ENCODE measurements at regions not wholly inside any gene's neighbourhood (a gene's known extent, or its start where the extent isn't known, plus 50 kb on each side); places are given as distances from the start of the nearest gene placed in this dataset.
"Not testable (repeated sequence)": the region's sequence is repeated elsewhere in the genome, so short reads cannot be mapped to it uniquely, and the experiment has no call there.

GRCh38 chr15:22519213-22519612 is 60.5 kb downstream of the GOLGA6L22 start:
- DNase-seq (ENCODE audit: low read depth); H3K4me3 ChIP-seq (ENCODE audit: low read length): not testable (repeated sequence)

- H3K4me3 ChIP-seq (ENCODE audit: low read length); DNase-seq (ENCODE audit: low read depth): not testable (repeated sequence)
These were observed 67.8 kb downstream of the GOLGA6L22 start for GRCh38 chr15:22526537-22526936.

- DNase-seq (ENCODE audit: low read depth); H3K4me3 ChIP-seq (ENCODE audit: low read length): not testable (repeated sequence)
These were observed 68.3 kb downstream of the GOLGA6L22 start for GRCh38 chr15:22527016-22527415.

GRCh38 chr15:22529200-22529599 is 70.5 kb downstream of the GOLGA6L22 start:
- DNase-seq (ENCODE audit: low read depth); H3K4me3 ChIP-seq (ENCODE audit: low read length): not testable (repeated sequence)

- not testable (repeated sequence) for H3K4me3 ChIP-seq (ENCODE audit: low read length); DNase-seq (ENCODE audit: low read depth)
These were observed 101.0 kb downstream of the GOLGA6L22 start for GRCh38 chr15:22559701-22560100.

GRCh38 chr15:22561716-22562115 is 103.0 kb downstream of the GOLGA6L22 start:
- H3K4me3 ChIP-seq (ENCODE audit: low read length); DNase-seq (ENCODE audit: low read depth): not testable (repeated sequence)

GRCh38 chr15:22566510-22566909 is 107.8 kb downstream of the GOLGA6L22 start:
- not testable (repeated sequence) for DNase-seq (ENCODE audit: low read depth); H3K4me3 ChIP-seq (ENCODE audit: low read length)

- not testable (repeated sequence) for DNase-seq (ENCODE audit: low read depth)
These were observed 110.8 kb downstream of the GOLGA6L22 start for GRCh38 chr15:22569486-22569885.

GRCh38 chr15:22572152-22572735 is 113.5 kb downstream of the GOLGA6L22 start:
- not testable (repeated sequence) for DNase-seq (ENCODE audit: low read depth); H3K4me3 ChIP-seq (ENCODE audit: low read length)

More at GRCh38 chr15:22569486-22569885, 110.8 kb downstream of the GOLGA6L22 start:
- H3K4me3 ChIP-seq (ENCODE audit: low read length): not testable (repeated sequence)

GRCh38 chr15:22572792-22573191 is 114.1 kb downstream of the GOLGA6L22 start:
- DNase-seq (ENCODE audit: low read depth); H3K4me3 ChIP-seq (ENCODE audit: low read length): not testable (repeated sequence)

- DNase-seq (ENCODE audit: low read depth); H3K4me3 ChIP-seq (ENCODE audit: low read length): not testable (repeated sequence)
These were observed 119.1 kb downstream of the GOLGA6L22 start for GRCh38 chr15:22577828-22578227.

GRCh38 chr15:22579213-22579612 is 120.5 kb downstream of the GOLGA6L22 start:
- DNase-seq (ENCODE audit: low read depth); H3K4me3 ChIP-seq (ENCODE audit: low read length): not testable (repeated sequence)

GRCh38 chr15:22587391-22587790 is 128.7 kb downstream of the GOLGA6L22 start:
- H3K4me3 ChIP-seq (ENCODE audit: low read length); DNase-seq (ENCODE audit: low read depth): not testable (repeated sequence)

GRCh38 chr15:22598552-22598951 is 139.8 kb downstream of the GOLGA6L22 start:
- not testable (repeated sequence) for H3K4me3 ChIP-seq (ENCODE audit: low read length); DNase-seq (ENCODE audit: low read depth)

GRCh38 chr15:22599526-22600320 is 141.0 kb downstream of the GOLGA6L22 start:
- DNase-seq (ENCODE audit: low read depth); H3K4me3 ChIP-seq (ENCODE audit: low read length): not testable (repeated sequence)

- H3K4me3 ChIP-seq (ENCODE audit: low read length); DNase-seq (ENCODE audit: low read depth): not testable (repeated sequence)
These were observed 158.3 kb downstream of the GOLGA6L22 start for GRCh38 chr15:22616976-22617375.

GRCh38 chr15:22631789-22632188 is 154.7 kb upstream of the NIPA1 start:
- H3K4me3 ChIP-seq (ENCODE audit: low read length); DNase-seq (ENCODE audit: low read depth): not testable (repeated sequence)

- H3K4me3 ChIP-seq (ENCODE audit: low read length); DNase-seq (ENCODE audit: low read depth): not testable (repeated sequence)
These were observed 146.5 kb upstream of the NIPA1 start for GRCh38 chr15:22639983-22640382.

GRCh38 chr15:22649458-22649857 is 137.0 kb upstream of the NIPA1 start:
- not testable (repeated sequence) for H3K4me3 ChIP-seq (ENCODE audit: low read length)

GRCh38 chr15:22651179-22651578 is 135.3 kb upstream of the NIPA1 start:
- DNase-seq (ENCODE audit: low read depth); H3K4me3 ChIP-seq (ENCODE audit: low read length): not testable (repeated sequence)

More at GRCh38 chr15:22649458-22649857, 137.0 kb upstream of the NIPA1 start:
- not testable (repeated sequence) for DNase-seq (ENCODE audit: low read depth)
